Esophagus squamous epithelium (tissue), 4 donors: ENCODE measurements at regions not wholly inside any gene's neighbourhood (a gene's known extent, or its start where the extent isn't known, plus 50 kb on each side); places are given as distances from the start of the nearest gene placed in this dataset.

ENCODE experiments used
- CTCF ChIP-seq, 6 experiments: fragments of 450-650 bp in 4 of 6; fragments of 200-600 bp in 2 of 6; sonication (generic) in 2 of 6; IDR thresholded peaks; one replicate each; pipeline ENCODE4 v1.5.1; 2016 to 2019; ENCODE audit warnings: antibody characterized with exemption in 6 of 6, mild to moderate bottlenecking in 4 of 6, moderate library complexity in 4 of 6
- POLR2A ChIP-seq, 4 donors: fragments of 450-650 bp; IDR thresholded peaks; one replicate each; pipeline ENCODE4 v1.6.1; 2017; ENCODE audit warnings: antibody characterized with exemption in 4 of 4, mild to moderate bottlenecking in 4 of 4, moderate library complexity in 3 of 4

- TF ChIP-seq CTCF (IDR thresholded peaks at IDR 0.05) (no peak), POLR2A (IDR thresholded peaks at IDR 0.05) (no peak)
Measured at GRCh38 chr19:29380581-29380980, 145.2 kb upstream of the VSTM2B start.
